Spleen (tissue), 11 donors: ENCODE measurements at regions not wholly inside any gene's neighbourhood (a gene's known extent, or its start where the extent isn't known, plus 50 kb on each side); places are given as distances from the start of the nearest gene placed in this dataset.

ENCODE experiments used
- DNase-seq: peaks from one replicate; pipeline ENCODE4 v3.0.0-alpha.2; 2020
- H3K27ac ChIP-seq, 8 donors: fragments of 200-600 bp; sonication (generic) in 7 of 8; 1 replicate in 4 of 8; 2 replicates in 4 of 8; pipeline versions ENCODE4 v1.5.0 to v1.8.0; 2016 to 2021; ENCODE audit warnings: inconsistent platforms in 4 of 8, mild to moderate bottlenecking in 4 of 8, moderate library complexity in 1 of 8
- H3K27me3 ChIP-seq, 7 donors: fragments of 200-600 bp; sonication (generic) in 6 of 7; replicated peaks in 1 of 7; 1 replicate in 4 of 7; 2 replicates in 3 of 7; pipeline versions ENCODE4 v1.5.0 to v1.8.0; 2016 to 2021; ENCODE audit warnings: inconsistent platforms in 3 of 7, mild to moderate bottlenecking in 1 of 7
- H3K36me3 ChIP-seq, 6 donors: fragments of 200-600 bp; sonication (generic) in 5 of 6; 1 replicate in 4 of 6; 2 replicates in 2 of 6; pipeline versions ENCODE4 v1.5.0 to v1.8.0; 2016 to 2021; ENCODE audit warnings: inconsistent platforms in 2 of 6
- H3K4me1 ChIP-seq, 6 donors: fragments of 200-600 bp; sonication (generic) in 5 of 6; 1 replicate in 3 of 6; 2 replicates in 3 of 6; pipeline versions ENCODE4 v1.5.0 to v1.8.0; 2016 to 2021; ENCODE audit warnings: inconsistent platforms in 3 of 6
- H3K4me3 ChIP-seq, 8 donors: fragments of 200-600 bp; sonication (generic) in 7 of 8; 1 replicate in 4 of 8; 2 replicates in 4 of 8; pipeline versions ENCODE4 v1.5.0 to v1.8.0; 2016 to 2021; ENCODE audit warnings: inconsistent platforms in 4 of 8, mild to moderate bottlenecking in 4 of 8, moderate library complexity in 2 of 8
- H3K9me3 ChIP-seq, 8 donors: fragments of 200-600 bp; sonication (generic) in 7 of 8; 1 replicate in 4 of 8; 2 replicates in 4 of 8; pipeline versions ENCODE4 v1.5.0 to v1.8.0; 2016 to 2021; ENCODE audit warnings: inconsistent platforms in 4 of 8
- POLR2A ChIP-seq, 3 donors: fragments of 450-650 bp; IDR thresholded peaks; one replicate each; pipeline ENCODE4 v1.5.1; 2017; ENCODE audit warnings: antibody characterized with exemption in 3 of 3, mild to moderate bottlenecking in 1 of 3
- POLR2AphosphoS5 ChIP-seq, 3 donors: sonication (generic); formaldehyde crosslinking; IDR thresholded peaks; one replicate each; pipeline ENCODE4 v1.5.1; 2017; ENCODE audit warnings: antibody characterized with exemption in 3 of 3
- whole genome bisulfite sequencing, 5 donors: extraction: QIAGEN DNeasy Blood & Tissue Kit in 3 of 5; methylation state at CpG; one replicate each; pipeline versions ENCODE4 v1.1.5 to v1.1.7; 2013 to 2018; 5-methylcytosine and 5-hydroxymethylcytosine counted together
- intact Hi-C: fragments of 100-400 bp; cut with DNase I; formaldehyde crosslinking; loops from one replicate; pipeline ENCODE4 v1.15.0; 2023; ENCODE audit warnings: low total_unique reads
- TF ChIP-seq, protein P1 (sequence below), 11 experiments: fragments of 200-600 bp in 7 of 11; fragments of 450-650 bp in 4 of 11; sonication (generic) in 4 of 11; IDR thresholded peaks in 8 of 11; conservative IDR thresholded peaks in 3 of 11; 1 replicate in 7 of 11; 2 replicates in 4 of 11; pipeline versions ENCODE4 v1.4.0 to v1.8.0; 2016 to 2021; ENCODE audit warnings: antibody characterized with exemption in 11 of 11, inconsistent platforms in 4 of 11, mild to moderate bottlenecking in 1 of 11
- donor health status: healthy with polysubstance abuse.
- donor health status: DM: no; HTN: no; CAD: no; lungs with moderate emphysema.
- donor health status: DM: no; HTN: no; CAD: no.
- donor health status: Bipolar disorder and iron deficiency.
- donor health status: healthy.
- donor health status: DM: no; HTN: no; CAD: no.
- donor health status: DM: yes; HTN: yes; CAD: no.

DNA sequence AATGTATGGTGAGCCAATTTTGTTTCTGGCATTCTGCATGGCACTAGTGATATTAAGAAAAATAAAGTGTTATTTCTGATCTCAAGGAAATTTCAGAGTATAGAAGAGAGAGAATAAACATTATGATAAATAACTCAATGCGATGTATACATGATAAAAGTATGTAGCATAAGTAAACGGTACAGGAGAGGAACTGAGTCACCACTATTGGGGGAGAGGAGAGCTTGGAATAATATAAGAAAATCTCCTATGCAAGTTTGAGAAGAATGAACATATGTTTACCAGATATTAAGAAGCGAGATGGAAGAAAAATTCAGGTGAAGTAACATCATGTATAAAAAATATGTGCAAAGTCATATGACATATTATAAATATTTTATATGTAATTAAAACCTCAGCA is 1230.3 kb upstream of the CITED2 start:
- Histone ChIP-seq H3K4me3 (no peak overlapping the region), H3K4me1 (no peaks in the 10 kb centered on the region), H3K27ac (no peak overlapping the region), H3K36me3 (no peaks in the 10 kb centered on the region), H3K9me3 (no peaks in the 10 kb centered on the region), H3K27me3 (no peaks in the 10 kb centered on the region)
- no peak for TF ChIP-seq POLR2A (IDR thresholded peaks at IDR 0.05)
- no peak for DNase-seq
- intact Hi-C loops, result no loop called here
- 87 to 98% (median 91%) methylated on average over 3 of the region's 3 CpGs for WGBS, 5 donors

DNA sequence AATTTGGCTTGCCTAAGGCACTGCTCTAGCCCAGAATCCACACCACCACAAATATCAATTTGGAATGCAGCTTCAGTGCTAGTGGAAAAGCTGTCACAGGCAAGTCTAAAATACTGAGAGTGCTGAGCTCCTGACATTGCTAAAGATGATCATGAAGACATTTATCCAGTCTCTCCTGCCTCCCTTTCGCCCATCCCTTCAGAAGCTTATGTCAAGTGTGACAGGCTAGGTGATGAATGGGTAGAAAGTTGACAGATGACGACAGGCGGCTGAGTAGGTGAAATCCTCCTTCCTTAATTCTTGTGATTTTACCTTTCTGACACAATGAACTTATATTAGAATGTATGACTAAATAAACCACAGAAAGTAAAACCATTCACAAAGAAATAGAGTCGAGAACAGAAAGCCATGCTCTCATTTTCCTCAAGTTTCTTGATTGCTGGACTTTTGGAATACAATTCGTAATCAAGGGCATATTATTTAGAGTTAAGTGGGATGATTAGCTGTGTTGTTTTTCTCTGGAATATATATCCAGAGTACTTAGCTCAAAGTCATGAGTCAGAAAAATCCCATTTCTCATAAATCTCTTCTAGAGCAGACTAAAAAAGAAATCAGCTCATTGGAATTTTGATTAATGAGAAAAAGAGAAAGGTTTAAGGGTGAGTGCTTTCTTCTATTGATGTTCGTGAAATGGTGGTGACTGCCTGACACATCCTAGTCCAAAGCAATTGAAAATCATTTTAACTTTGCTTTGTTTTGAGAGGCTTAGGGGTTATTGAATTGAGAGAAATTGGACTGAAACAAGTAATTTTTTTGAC is 1228.2 kb upstream of the CITED2 start:
- TF ChIP-seq, protein P1, sequence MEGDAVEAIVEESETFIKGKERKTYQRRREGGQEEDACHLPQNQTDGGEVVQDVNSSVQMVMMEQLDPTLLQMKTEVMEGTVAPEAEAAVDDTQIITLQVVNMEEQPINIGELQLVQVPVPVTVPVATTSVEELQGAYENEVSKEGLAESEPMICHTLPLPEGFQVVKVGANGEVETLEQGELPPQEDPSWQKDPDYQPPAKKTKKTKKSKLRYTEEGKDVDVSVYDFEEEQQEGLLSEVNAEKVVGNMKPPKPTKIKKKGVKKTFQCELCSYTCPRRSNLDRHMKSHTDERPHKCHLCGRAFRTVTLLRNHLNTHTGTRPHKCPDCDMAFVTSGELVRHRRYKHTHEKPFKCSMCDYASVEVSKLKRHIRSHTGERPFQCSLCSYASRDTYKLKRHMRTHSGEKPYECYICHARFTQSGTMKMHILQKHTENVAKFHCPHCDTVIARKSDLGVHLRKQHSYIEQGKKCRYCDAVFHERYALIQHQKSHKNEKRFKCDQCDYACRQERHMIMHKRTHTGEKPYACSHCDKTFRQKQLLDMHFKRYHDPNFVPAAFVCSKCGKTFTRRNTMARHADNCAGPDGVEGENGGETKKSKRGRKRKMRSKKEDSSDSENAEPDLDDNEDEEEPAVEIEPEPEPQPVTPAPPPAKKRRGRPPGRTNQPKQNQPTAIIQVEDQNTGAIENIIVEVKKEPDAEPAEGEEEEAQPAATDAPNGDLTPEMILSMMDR (IDR thresholded peaks at IDR 0.05 in 8 of 11, conservative IDR thresholded peaks at IDR 0.05 in 3 of 11), result no peak
- no peak for TF ChIP-seq POLR2A (IDR thresholded peaks at IDR 0.05)
- no peak for TF ChIP-seq POLR2AphosphoS5 (IDR thresholded peaks at IDR 0.05)
- Histone ChIP-seq H3K4me3 (no peak overlapping the region), H3K27me3 (no peaks in the 10 kb centered on the region), H3K9me3 (no peaks in the 10 kb centered on the region), H3K36me3 (no peaks in the 10 kb centered on the region), H3K4me1 (no peaks in the 10 kb centered on the region), H3K27ac (no peak overlapping the region)
- WGBS, 5 donors, result 76 to 88% (median 82%) methylated on average over 6 of the region's 6 CpGs
- no peak for DNase-seq
- intact Hi-C loops, result no loop called here

DNA sequence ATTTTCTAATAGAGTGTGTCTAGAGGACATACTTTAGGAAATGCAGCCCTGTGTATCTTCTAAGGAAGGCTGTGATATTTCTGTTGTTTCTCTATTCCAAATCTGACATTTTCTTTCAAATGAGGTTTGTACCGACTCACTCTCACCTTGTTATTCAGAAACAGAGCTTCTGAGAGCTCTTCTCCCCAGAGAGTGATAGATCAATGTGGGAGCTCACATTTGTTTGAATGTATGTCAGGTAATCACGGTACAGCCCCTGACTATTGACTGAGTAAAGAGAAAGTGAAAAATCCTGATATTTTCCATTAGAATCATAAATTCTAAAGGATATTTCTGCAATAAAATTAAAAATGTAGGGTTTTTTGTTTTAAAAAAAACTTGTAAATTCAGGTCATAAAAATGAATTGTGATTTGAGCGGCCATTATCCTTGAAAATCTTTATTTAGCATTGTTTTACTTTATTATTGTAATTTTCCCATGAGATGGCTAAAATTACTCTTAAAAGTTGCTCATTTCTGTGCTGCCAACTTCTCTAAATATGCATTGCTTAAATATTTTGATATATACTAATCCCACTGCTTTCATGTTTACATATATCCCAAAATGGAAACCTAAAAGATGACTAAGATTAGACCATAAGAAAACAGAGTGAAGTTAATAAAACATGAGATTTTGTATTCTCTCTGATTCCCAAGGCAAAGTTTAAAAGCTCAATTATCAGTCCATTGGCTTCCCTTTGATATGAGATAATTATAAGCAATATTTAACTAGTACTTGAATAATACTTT is 1226.8 kb upstream of the CITED2 start:
- H3K36me3 ChIP-seq, result no peaks in the 10 kb centered on the region
- 81 to 91% (median 84%) methylated on average over 3 of the region's 3 CpGs for WGBS, 5 donors
- H3K27me3 ChIP-seq, result no peaks in the 10 kb centered on the region
- H3K9me3 ChIP-seq, result no peaks in the 10 kb centered on the region
- H3K4me3 ChIP-seq, result no peak overlapping the region
- H3K27ac ChIP-seq, result no peak overlapping the region
- no peaks in the 10 kb centered on the region for H3K4me1 ChIP-seq
- TF ChIP-seq, protein P1 (IDR thresholded peaks at IDR 0.05 in 8 of 11, conservative IDR thresholded peaks at IDR 0.05 in 3 of 11), result no peak
- TF ChIP-seq POLR2A (IDR thresholded peaks at IDR 0.05) (no peak), POLR2AphosphoS5 (IDR thresholded peaks at IDR 0.05) (no peak)
- intact Hi-C loops, result no loop called here
- DNase-seq, result no peak

DNA sequence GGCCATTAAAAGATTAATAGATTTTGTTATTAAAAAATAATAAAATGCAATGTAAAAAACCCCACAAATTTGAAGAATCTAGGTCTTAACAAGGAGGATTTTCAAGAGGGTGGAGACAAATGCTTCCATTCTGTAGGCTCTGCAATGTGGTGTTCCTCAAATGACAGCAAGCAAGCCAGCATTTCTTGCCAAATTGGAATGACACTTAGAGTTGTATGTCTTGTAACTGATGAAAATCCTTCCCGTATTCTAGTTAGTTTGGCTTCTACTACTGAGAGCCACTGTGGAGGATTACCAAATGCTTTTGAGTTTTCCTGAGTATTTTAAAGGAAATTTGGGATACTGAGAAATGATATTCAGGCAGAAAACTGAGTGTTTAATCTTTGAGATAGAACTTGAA is 1225.5 kb upstream of the CITED2 start:
- TF ChIP-seq POLR2A (IDR thresholded peaks at IDR 0.05), result no peak
- no peak for TF ChIP-seq POLR2AphosphoS5 (IDR thresholded peaks at IDR 0.05)
- TF ChIP-seq, protein P1 (IDR thresholded peaks at IDR 0.05 in 8 of 11, conservative IDR thresholded peaks at IDR 0.05 in 3 of 11), result no peak
- intact Hi-C loops, result no loop called here
- no peaks in the 10 kb centered on the region for H3K4me1 ChIP-seq
- no peaks in the 10 kb centered on the region for H3K27me3 ChIP-seq
- no peak overlapping the region for H3K4me3 ChIP-seq
- no peaks in the 10 kb centered on the region for H3K9me3 ChIP-seq
- H3K36me3 ChIP-seq, result no peaks in the 10 kb centered on the region
- DNase-seq, result no peak
- H3K27ac ChIP-seq, result no peak overlapping the region
- 72 to 82% (median 80%) methylated on average over 1 of the region's 1 CpG for WGBS, 5 donors
